GM12864 (cell line): ENCODE measurements at regions not wholly inside any gene's neighbourhood (a gene's known extent, or its start where the extent isn't known, plus 50 kb on each side); places are given as distances from the start of the nearest gene placed in this dataset.

ENCODE experiments used
- DNase-seq: peaks from one replicate; pipeline ENCODE4 v3.0.0-alpha.2; 2011; ENCODE audit warnings: low read depth
- H3K4me3 ChIP-seq: 2 replicates; pipeline ENCODE4 v1.5.1; 2011; ENCODE audit warnings: mild to moderate bottlenecking, low read depth, low read length, control low read depth
- TF ChIP-seq, protein P1 (sequence below): IDR thresholded peaks from 2 replicates; pipeline ENCODE4 v1.5.1; 2011; ENCODE audit warnings: low read depth, mild to moderate bottlenecking, moderate library complexity, low read length, control low read depth, inconsistent platforms; ENCODE audit errors: missing control alignments

DNA sequence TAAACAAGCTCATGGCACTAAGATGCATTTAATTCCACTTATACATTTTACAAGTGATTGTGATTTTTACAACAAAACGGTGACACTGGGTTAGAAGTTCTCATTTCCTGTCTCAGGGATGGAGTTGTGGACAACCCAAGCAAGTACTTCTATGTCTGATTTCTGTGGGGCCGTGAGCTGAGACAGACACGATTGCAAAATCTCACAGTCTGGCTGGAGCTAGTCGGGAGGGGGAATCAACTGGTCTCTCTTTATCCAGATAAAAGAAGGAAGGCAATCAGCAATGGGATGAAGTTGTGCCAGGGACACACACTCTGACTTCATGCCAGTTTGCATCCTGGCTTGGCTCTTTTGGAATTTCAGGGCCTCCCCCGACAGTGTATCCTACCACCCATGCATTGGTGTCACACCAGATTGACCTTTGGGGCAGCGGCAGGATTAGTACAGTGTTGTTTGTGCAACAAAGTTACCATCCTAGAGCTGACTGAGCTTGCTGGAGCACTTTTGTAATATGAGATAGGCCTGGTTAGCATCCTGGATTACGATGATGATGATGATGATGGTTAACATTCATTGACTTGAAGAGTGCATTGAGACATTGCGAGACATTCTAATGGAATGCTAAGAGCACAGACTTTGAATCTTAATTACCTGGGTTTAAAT, 98.8 kb downstream of the CTAGE1 start:
- no peak overlapping the region for H3K4me3 ChIP-seq
- TF ChIP-seq, protein P1, sequence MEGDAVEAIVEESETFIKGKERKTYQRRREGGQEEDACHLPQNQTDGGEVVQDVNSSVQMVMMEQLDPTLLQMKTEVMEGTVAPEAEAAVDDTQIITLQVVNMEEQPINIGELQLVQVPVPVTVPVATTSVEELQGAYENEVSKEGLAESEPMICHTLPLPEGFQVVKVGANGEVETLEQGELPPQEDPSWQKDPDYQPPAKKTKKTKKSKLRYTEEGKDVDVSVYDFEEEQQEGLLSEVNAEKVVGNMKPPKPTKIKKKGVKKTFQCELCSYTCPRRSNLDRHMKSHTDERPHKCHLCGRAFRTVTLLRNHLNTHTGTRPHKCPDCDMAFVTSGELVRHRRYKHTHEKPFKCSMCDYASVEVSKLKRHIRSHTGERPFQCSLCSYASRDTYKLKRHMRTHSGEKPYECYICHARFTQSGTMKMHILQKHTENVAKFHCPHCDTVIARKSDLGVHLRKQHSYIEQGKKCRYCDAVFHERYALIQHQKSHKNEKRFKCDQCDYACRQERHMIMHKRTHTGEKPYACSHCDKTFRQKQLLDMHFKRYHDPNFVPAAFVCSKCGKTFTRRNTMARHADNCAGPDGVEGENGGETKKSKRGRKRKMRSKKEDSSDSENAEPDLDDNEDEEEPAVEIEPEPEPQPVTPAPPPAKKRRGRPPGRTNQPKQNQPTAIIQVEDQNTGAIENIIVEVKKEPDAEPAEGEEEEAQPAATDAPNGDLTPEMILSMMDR = no peak
- DNase-seq = no peak

DNA sequence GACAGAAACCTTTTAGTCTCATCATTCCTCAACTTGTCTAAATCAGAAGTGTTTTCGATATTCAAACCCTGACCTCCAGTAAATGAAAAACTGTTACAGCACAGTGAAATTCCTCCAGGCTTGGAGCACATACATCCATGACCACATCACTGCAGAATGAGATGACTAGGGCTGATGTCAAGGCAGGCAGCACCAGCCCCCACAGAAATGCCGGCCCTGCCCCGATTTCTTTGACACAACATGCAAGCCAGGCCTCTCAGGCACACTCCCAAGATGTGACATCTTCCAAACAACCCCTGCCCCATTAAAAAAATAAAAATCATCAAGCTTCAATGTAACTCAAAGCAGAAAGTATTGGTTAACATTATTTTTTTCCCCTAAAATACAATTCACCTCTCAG, 103.3 kb downstream of the CTAGE1 start:
- no peak overlapping the region for H3K4me3 ChIP-seq
- TF ChIP-seq, protein P1 = no peak
- no peak for DNase-seq

DNA sequence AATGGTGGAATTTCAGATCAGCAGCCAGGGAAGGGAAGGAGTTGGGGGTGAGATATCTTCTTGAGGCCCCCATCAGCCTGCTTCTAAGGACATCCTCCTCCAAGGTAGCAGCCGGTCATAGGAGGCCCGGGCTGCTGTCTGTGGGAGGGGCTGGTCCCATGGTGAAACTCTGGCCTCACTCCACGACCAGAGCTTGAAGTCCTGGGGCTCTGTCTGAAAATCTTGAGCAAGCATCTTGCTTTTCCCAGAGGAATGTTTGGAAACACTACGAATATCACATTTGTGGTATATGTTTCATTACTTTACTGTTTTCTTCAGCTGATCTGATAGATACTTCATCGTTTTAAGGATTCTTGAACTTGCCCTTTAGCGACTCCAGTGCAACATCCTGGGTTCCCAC, 103.7 kb downstream of the CTAGE1 start:
- no peak overlapping the region for H3K4me3 ChIP-seq
- TF ChIP-seq, protein P1 = no peak
- no peak for DNase-seq

DNA sequence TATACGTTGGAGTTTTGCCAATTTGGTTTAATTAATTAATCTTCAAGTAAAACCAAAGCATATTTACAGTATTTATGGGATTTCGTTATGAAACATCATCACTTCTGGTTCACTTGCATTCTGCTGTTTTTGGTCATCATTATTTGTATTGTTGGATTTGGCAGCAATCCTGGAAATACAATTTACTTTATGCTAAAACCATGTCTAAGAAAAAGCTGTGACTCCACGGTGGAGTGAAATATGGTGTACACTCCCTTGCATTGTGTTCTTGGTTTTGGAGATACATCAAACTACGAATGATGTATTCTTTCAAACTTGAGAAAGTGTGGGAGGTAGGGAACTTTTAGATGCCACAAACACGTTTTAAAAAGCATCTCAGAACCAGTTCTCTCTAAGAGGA, 106.4 kb downstream of the CTAGE1 start:
- H3K4me3 ChIP-seq = no peak overlapping the region
- no peak for DNase-seq
- TF ChIP-seq, protein P1 = no peak

DNA sequence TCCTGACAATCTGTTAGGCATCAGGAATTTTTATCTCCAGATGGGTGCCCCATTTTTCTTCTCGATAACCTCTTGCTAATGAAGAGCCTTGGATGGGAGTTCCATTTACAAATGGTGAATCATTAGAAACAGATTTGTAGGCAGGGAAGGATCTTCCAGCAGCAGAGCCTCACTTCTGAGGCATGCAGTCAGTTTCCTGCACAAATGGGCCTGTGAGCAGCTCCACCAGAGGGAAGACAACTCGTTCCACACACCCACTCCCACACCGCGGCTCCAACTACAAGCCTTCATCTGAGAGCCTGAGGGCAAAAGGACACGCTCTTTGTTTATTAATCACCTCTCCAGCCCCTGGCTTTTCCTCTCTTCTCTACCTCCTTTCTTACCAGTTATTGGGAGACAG, 108.5 kb downstream of the CTAGE1 start:
- H3K4me3 ChIP-seq = no peak overlapping the region
- TF ChIP-seq, protein P1 = no peak
- no peak for DNase-seq

DNA sequence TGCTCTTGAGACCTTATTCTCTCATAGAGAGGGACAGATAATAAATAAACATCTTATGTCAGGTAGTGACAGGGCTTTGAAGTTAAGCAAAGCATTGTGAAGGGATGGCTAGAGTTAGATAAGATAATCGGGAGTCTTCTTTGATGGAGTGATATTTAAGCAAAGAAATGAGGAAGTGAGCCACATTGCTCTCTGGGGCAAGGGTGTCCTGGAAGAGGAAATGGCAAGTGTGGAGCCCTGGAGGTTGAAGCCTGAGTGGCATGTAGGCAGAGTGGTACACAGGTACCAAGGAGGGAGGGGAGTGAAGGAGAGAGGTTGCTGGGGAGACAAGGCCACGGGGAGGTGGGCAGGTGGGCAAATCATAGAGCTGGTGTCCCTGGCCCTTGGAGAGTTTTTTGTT, 110.2 kb downstream of the CTAGE1 start:
- TF ChIP-seq, protein P1 = no peak
- H3K4me3 ChIP-seq = no peak overlapping the region
- no peak for DNase-seq

DNA sequence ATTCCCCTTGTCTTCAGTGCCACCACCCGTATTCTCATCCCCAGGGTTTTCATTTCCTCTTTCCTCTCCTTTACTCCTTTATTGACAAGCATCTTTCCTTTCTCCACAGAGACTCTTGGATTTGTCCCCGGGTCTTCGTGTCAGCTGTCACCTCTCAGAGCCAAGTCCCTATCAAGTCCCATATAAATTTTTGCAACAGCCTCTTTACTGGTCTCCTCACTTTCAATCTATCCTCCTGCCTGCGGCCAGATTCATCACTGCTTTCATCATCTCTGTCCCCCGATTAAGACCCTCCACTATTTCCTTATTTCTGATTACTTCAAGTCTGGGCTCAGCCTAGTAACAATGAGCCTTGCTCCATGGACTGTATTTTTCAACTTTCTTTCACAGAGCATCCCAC, 113.8 kb downstream of the CTAGE1 start:
- TF ChIP-seq, protein P1 = no peak
- no peak for DNase-seq
- no peak overlapping the region for H3K4me3 ChIP-seq
